GM18508 (cell line): ENCODE measurements at regions not wholly inside any gene's neighbourhood (a gene's known extent, or its start where the extent isn't known, plus 50 kb on each side); places are given as distances from the start of the nearest gene placed in this dataset.
"Not testable (repeated sequence)": the region's sequence is repeated elsewhere in the genome, so short reads cannot be mapped to it uniquely, and the experiment has no call there.

Experiments
- ATAC-seq: cut with Tn5 transposase; IDR thresholded peaks from one replicate; pipeline ENCODE4 v1.9.1; 2021; ENCODE audit warnings: moderate number of reproducible peaks; ENCODE audit not compliant: insufficient read depth, unreplicated experiment

- ATAC-seq: no peak
These were observed 85.3 kb upstream of the ADRB2 start for GRCh38 chr5:148740966-148741742.

DNA sequence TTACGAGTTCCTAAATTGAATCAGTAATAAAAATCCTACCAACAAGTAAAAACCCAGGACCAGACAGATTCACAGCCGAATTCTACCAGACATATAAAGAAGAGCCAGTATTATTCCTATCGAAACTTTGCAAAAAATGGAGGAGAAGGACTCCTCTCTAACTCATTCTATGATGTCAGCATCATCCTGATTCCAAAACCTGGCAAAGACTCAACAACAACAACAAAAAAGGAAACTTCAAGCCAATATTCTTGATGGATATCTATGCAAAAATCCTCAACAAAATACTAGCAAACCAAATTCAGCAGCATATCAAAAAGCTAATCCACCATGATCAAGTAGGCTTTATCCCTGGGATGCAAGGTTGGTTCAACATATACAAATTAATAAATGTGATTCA is 84.6 kb upstream of the ADRB2 start:
- not testable (repeated sequence) for ATAC-seq

DNA sequence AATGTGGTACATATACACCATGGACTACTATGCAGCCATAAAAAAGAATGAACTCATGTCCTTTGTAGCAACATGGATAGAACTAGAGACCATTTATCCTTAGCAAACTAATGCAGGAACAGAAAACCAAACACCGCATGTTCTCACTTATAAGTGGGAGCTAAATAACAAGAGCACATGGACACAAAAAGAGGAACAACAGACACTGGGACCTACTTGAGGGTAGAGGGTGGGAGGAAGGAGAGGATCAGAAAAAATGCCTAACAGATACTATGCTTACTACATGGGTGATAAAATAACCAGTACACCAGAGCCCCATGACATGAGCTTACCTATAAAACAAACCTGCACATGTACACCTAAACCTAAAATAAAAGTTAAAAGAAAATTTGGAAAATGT is 82.0 kb upstream of the ADRB2 start:
- not testable (repeated sequence) for ATAC-seq

DNA sequence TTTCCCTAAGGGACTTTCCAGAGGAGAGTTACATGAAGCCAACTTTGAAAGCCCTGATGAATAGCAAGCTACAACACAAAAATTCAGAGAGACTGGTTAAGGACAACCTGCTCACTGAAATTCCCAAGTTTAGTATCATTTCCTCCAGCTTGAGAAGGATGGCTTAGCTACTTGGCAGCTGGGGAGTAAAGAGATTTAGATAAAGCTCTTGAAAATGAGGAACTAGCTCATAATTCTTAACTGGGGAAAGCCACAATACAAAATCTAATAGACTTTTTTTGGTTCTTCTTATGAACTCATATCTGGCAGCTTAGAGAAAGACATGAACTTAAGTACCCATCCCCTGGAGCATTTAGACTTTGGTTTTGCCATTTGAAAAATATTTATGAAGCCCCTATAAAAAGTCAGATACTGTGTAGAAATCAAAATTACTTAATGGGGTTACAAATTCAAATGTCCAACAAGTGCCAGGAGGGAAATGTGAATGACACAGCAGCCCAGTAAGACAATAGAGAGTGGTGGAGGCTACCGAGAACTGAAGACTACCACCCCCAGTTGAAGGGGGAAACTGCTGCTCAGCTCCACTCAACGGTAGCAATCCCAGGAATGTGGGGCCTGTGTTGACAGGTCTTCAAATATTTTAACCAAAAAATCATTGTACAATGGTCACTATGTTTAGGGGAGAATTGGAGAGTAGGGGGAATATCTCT is 79.4 kb upstream of the ADRB2 start:
- ATAC-seq: peak; percentile 92

- ATAC-seq: no peak
These were observed 78.9 kb upstream of the ADRB2 start for GRCh38 chr5:148747536-148747906.

DNA sequence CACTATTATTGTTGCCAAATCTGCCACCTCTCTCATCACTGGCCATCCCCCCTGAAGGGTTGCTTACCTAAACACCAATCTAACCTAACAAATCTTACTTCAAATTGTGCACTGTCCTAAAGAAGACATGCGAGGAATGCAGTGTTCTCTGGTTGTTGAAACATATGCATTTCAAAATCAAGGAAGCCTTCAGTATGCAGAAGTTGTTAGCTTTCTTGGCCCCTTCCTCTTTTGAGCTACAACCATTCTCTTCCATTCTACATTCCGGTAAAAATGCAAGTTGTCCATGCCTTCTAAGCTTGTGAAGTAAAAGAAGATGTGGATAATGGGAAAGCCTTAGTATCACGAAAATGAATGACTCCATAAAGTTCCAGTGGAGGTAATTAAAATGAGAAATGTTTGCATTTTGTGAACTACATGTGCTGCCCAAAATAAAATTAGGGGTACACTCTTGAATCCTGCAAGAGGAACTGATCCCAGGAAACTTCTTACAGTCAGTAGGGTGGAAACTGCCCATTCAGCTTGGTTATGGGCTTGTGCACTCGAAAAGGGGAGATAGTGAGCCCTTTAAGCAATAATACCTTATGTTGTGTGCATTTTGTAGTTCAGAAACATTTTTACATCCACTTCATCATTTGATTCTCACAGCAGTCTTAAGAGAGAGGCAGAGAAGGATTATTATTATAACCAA is 77.6 kb upstream of the ADRB2 start:
- no peak for ATAC-seq

GRCh38 chr5:148750614-148751013 is 75.8 kb upstream of the ADRB2 start:
- ATAC-seq: no peak

DNA sequence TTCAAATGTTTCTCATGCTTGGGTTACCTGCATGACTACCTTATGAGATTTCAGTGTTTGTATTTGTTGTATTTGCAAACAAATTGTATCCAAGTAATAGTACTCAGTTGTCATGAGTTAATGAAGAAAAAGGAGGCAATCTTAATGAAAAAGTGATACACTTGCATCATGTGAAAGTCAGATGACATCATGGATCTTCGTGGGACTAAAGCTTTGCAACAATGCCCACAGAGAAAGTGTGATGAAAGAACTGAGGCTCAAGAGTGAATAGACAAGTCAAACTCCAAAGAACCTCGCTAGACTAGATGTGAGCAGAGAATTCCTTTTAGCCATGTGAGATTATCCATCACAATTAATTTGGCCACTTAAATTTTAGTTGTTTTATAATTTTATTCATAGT is 75.4 kb upstream of the ADRB2 start:
- no peak for ATAC-seq

DNA sequence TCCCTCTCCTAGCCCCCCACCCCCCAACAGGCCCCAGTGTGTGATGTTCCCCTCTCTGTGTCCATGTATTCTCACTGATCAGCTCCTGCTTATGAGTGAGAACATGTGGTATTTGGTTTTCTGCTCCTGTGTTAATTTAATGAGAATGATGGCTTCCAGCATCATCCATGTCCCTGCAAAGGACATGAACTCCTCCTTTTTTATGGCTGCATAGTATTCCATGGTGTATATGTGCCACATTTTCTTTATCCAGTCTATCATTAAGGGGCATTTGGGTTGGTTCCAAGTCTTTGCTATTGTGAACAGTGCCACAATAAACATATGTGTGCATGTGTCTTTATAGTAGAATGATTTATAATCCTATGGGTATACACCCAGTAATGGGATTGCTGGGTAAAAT is 74.0 kb upstream of the ADRB2 start:
- ATAC-seq: not testable (repeated sequence)

DNA sequence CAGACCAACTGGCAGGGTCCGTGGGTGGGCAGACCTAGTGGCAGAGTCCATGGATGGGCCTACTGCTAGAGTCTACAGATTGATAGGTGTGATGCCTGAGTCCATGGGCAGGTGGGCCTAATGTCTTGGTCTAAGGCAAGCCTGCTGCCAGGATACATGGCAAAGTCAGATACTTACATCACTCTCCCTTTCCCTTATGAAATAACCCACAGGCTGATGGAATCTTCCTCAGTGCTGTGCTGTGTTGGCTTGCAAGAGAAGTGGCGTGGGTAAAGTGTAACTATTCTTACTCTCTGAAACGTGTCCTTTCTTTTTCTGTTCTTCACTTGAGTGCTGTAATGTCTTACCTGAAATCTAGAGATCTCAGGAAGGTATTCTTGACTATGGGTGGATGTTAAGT is 67.3 kb upstream of the ADRB2 start:
- no peak for ATAC-seq

GRCh38 chr5:148760945-148761638 is 65.3 kb upstream of the ADRB2 start:
- peak; percentile 100 for ATAC-seq

GRCh38 chr5:148763996-148764395 is 62.4 kb upstream of the ADRB2 start:
- no peak for ATAC-seq

GRCh38 chr5:148765061-148765460 is 61.4 kb upstream of the ADRB2 start:
- no peak for ATAC-seq

DNA sequence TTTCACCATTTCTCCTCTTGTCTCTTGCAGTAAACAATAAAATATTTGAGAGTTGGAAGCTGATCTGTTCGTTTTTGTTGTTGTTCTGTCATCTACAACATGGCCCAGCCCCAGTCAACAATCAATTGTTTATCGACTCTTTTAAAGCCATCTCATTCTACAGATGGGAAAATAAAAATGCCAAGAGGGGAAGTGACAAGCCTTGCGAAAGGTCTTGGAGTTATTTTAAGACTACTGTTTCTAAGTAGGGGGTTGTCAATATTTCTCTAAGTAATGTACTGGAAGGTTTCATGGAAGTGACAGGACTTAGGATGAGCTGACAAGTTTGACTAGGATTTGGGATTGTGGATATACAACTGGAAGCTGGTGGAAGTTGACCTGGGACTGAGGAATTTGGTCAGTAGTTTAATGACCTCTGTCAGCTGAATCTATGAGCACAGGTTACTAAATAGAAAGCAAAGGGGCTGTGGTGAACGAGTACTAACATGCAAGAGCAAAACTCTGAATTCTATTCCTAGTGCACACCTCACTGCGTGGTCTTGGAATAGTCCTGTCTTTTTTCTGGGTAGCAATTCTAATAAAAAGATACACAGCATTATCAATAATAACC is 57.5 kb upstream of the ADRB2 start:
- no peak for ATAC-seq

DNA sequence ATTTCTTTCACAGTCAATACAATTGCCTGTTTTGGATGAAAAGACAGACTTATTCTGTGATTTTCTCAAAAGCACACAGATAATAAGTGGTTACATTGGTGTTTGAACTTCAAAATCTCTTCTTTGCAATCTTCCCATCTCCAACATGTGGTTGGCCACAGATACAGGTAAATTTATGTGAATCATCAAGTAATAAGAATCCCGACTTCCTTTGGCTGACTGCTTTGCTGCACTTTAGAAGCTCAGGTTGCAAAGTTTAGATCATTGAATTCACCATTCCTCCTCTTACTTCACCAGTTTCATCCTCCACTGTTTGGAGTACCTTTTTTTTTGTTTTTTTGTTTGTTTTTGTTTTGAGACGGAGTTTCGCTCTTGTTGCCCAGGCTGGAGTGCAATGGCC is 56.5 kb upstream of the ADRB2 start:
- ATAC-seq: no peak

- ATAC-seq: no peak
These were observed 52.1 kb upstream of the ADRB2 start for GRCh38 chr5:148774313-148774712.

- ATAC-seq: no peak
These were observed 50.1 kb upstream of the ADRB2 start for GRCh38 chr5:148776261-148776660.
